ENCODE measurements at regions not wholly inside any gene's neighbourhood (a gene's known extent, or its start where the extent isn't known, plus 50 kb on each side); places are given as distances from the start of the nearest gene placed in this dataset.

GRCh38 chr3:111278959-111279358 is 207.3 kb downstream of the NECTIN3 start (continued):
- TF ChIP-seq POU5F1 (IDR thresholded peaks at IDR 0.05; ENCODE audit: low read depth, low read length) (no peak), RNF2 (IDR thresholded peaks at IDR 0.05; ENCODE audit: borderline replicate concordance, low read depth, low read length, missing control alignments, poor library complexity, severe bottlenecking) (no peak), ATF3 (IDR thresholded peaks at IDR 0.05; ENCODE audit: insufficient read depth, low read depth, low read length) (no peak), ASH2L (IDR thresholded peaks at IDR 0.05; ENCODE audit: low read length) (no peak), SUZ12 (IDR thresholded peaks at IDR 0.05; ENCODE audit: low read length) (no peak), RAD21 (IDR thresholded peaks at IDR 0.05 in 1 of 2, conservative IDR thresholded peaks at IDR 0.05 in 1 of 2; ENCODE audit: low read depth in 2 of 2, low read length in 2 of 2) (no peak)

Measured in H1 (cell line).